Erythroblast (primary cell): ENCODE measurements at regions not wholly inside any gene's neighbourhood (a gene's known extent, or its start where the extent isn't known, plus 50 kb on each side); places are given as distances from the start of the nearest gene placed in this dataset.
"Not testable (repeated sequence)": the region's sequence is repeated elsewhere in the genome, so short reads cannot be mapped to it uniquely, and the experiment has no call there.

Experiments
- GATA1 ChIP-seq: IDR thresholded peaks from 2 replicates; pipeline ENCODE4 v1.6.1; 2011; ENCODE audit warnings: low read depth, mild to moderate bottlenecking, control low read depth, low read length, moderate library complexity
- POLR2A ChIP-seq: IDR thresholded peaks from 2 replicates; pipeline ENCODE4 v1.6.1; 2011; ENCODE audit warnings: mild to moderate bottlenecking, low read length

DNA sequence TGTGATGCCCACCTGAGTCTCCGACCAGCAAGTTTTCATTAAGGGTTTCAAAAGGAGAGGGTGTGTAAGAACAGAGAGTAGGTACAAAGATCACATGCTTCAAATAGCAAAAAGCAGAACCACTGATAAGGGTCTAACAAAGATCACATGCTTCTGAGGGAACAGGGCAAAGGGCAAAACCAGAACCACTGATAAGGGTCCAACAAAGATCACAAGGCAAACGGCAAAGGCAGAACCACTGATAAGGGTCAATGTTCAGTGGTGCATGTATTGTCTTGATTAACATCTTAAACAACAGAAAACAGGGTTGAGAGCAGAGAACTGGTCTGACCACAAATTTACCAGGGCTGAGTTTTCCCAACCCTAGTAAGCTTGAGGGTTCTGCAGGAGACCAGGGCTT, 145.8 kb upstream of the NBPF11 start:
- TF ChIP-seq POLR2A, GATA1: not testable (repeated sequence)
